ENCODE measurements at regions not wholly inside any gene's neighbourhood (a gene's known extent, or its start where the extent isn't known, plus 50 kb on each side); places are given as distances from the start of the nearest gene placed in this dataset.

DNA sequence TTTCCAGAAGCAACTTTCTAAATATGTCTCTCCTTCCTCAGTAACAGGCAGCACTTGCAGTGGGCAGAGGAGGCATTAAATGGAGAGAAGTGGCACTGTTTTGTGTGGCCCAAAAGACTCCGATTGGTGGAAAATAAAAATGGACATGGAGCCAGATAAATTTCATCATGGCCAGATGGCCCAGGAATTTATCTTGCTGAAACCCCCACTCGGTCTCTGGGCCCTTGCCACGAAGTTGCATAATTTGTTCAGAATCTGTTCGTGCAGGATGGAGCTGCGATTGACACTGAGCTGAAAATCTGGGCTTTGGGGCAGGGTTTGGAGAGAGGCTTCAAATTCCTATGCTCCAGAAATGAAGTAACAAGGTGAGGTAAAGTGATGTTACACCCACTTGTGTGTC is 65.5 kb downstream of the C11orf91 start:
- H3K23ac ChIP-seq (ENCODE audit: low read length in 2 of 2): no peak overlapping the region
- no peak overlapping the region for H2BK12ac ChIP-seq (ENCODE audit: low read length in 2 of 2)
- H2BK120ac ChIP-seq (ENCODE audit: low read depth, low read length): no peak overlapping the region
- H2BK15ac ChIP-seq (ENCODE audit: low read depth, poor library complexity, severe bottlenecking): no peak overlapping the region
- no peak overlapping the region for H3K14ac ChIP-seq (ENCODE audit: low read length in 2 of 2)
- H3K27ac ChIP-seq (ENCODE audit: low read length, poor library complexity, severe bottlenecking): no peak overlapping the region
- peaks cover 0 to 44% of the 10 kb centered on the region in 2 experiments for H3K36me3 ChIP-seq (ENCODE audit: control insufficient read depth in 1 of 2, insufficient read depth in 2 of 2, low read depth in 1 of 2, low read length in 2 of 2)
- H2BK5ac ChIP-seq (ENCODE audit: low read depth, low read length, poor library complexity, severe bottlenecking): no peak overlapping the region
- H2AK5ac ChIP-seq (ENCODE audit: low read length, severe bottlenecking): no peak overlapping the region
- no peak overlapping the region for H4K8ac ChIP-seq (ENCODE audit: low read length)
- H2AFZ ChIP-seq (ENCODE audit: low read depth, low read length): no peak overlapping the region
- no peaks in the 10 kb centered on the region for H3K79me1 ChIP-seq (replicated peaks; ENCODE audit: low read length, poor library complexity, severe bottlenecking)
- no peak for DNase-seq
- no peak overlapping the region for H3K4ac ChIP-seq (ENCODE audit: low read depth in 1 of 2, low read length in 2 of 2)
- H3K4me2 ChIP-seq (ENCODE audit: low read length, poor library complexity, severe bottlenecking): no peak overlapping the region
- H3K27me3 ChIP-seq (ENCODE audit: control insufficient read depth in 1 of 2, insufficient read depth in 1 of 2, low read length in 2 of 2): no peaks in the 10 kb centered on the region
- no peak overlapping the region for H3K18ac ChIP-seq (ENCODE audit: low read depth in 1 of 2, low read length in 2 of 2)
- H3K4me3 ChIP-seq (ENCODE audit: insufficient read depth in 1 of 2, low read depth in 1 of 2, low read length in 2 of 2): no peak overlapping the region
- H4K91ac ChIP-seq (ENCODE audit: low read length): no peak overlapping the region
- peaks cover 7% of the 10 kb centered on the region for H3K4me1 ChIP-seq (ENCODE audit: control insufficient read depth, insufficient read depth, low read depth, low read length)
- no peak overlapping the region for H3K9ac ChIP-seq (ENCODE audit: low read length)
- no peaks in the 10 kb centered on the region for H3K9me3 ChIP-seq (ENCODE audit: control insufficient read depth, low read length)
- WGBS: 90% methylated on average over 5 of the region's 5 CpGs

DNA sequence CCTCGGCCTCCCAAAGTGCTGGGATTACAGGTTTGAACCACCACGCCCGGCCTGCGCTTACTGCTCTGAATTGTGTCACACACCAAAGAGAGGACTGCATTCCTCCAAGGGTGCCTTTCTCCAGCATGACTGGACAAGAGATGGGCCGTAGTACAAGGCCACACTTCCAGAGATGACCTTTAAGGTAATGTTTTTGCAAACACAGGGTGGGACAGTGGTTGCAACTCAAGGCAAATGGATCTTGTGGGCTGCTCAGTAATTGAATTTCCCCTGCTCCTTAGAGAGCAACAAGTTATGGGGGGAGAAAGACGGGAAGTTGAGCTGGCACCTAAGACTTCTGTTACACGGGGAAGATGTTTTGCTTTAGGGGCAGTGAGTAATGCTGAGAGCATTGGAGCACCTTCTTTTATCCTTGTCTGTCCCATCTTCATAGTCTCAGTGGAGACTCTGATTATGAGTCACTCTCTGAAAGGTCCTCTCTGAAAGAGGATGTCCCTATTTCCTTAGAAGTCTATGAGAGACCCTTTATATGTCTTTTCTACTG is 66.3 kb downstream of the C11orf91 start:
- Histone ChIP-seq H3K4me1 (ENCODE audit: control insufficient read depth, insufficient read depth, low read depth, low read length) (peaks cover 7% of the 10 kb centered on the region), H3K27ac (ENCODE audit: low read length, poor library complexity, severe bottlenecking) (no peak overlapping the region), H3K4me2 (ENCODE audit: low read length, poor library complexity, severe bottlenecking) (no peak overlapping the region), H3K4me3 (ENCODE audit: insufficient read depth in 1 of 2, low read depth in 1 of 2, low read length in 2 of 2) (no peak overlapping the region), H3K4ac (ENCODE audit: low read depth in 1 of 2, low read length in 2 of 2) (no peak overlapping the region), H3K9ac (ENCODE audit: low read length) (no peak overlapping the region), H3K14ac (ENCODE audit: low read length in 2 of 2) (no peak overlapping the region), H2BK12ac (ENCODE audit: low read length in 2 of 2) (no peak overlapping the region), H3K18ac (ENCODE audit: low read depth in 1 of 2, low read length in 2 of 2) (peak overlapping the region in 1 of 2 experiments; percentile 4), H2BK5ac (ENCODE audit: low read depth, low read length, poor library complexity, severe bottlenecking) (no peak overlapping the region), H2BK120ac (ENCODE audit: low read depth, low read length) (no peak overlapping the region), H3K9me3 (ENCODE audit: control insufficient read depth, low read length) (no peaks in the 10 kb centered on the region), H3K79me1 (replicated peaks; ENCODE audit: low read length, poor library complexity, severe bottlenecking) (no peaks in the 10 kb centered on the region), H2AFZ (ENCODE audit: low read depth, low read length) (no peak overlapping the region), H3K27me3 (ENCODE audit: control insufficient read depth in 1 of 2, insufficient read depth in 1 of 2, low read length in 2 of 2) (no peaks in the 10 kb centered on the region), H4K91ac (ENCODE audit: low read length) (no peak overlapping the region), H3K36me3 (ENCODE audit: control insufficient read depth in 1 of 2, insufficient read depth in 2 of 2, low read depth in 1 of 2, low read length in 2 of 2) (peaks cover 0 to 43% of the 10 kb centered on the region in 2 experiments), H2BK15ac (ENCODE audit: low read depth, poor library complexity, severe bottlenecking) (no peak overlapping the region), H4K8ac (ENCODE audit: low read length) (no peak overlapping the region), H2AK5ac (ENCODE audit: low read length, severe bottlenecking) (no peak overlapping the region), H3K23ac (ENCODE audit: low read length in 2 of 2) (no peak overlapping the region)
- peak; percentile 34 for DNase-seq
- 65% methylated on average over 7 of the region's 7 CpGs for WGBS

DNA sequence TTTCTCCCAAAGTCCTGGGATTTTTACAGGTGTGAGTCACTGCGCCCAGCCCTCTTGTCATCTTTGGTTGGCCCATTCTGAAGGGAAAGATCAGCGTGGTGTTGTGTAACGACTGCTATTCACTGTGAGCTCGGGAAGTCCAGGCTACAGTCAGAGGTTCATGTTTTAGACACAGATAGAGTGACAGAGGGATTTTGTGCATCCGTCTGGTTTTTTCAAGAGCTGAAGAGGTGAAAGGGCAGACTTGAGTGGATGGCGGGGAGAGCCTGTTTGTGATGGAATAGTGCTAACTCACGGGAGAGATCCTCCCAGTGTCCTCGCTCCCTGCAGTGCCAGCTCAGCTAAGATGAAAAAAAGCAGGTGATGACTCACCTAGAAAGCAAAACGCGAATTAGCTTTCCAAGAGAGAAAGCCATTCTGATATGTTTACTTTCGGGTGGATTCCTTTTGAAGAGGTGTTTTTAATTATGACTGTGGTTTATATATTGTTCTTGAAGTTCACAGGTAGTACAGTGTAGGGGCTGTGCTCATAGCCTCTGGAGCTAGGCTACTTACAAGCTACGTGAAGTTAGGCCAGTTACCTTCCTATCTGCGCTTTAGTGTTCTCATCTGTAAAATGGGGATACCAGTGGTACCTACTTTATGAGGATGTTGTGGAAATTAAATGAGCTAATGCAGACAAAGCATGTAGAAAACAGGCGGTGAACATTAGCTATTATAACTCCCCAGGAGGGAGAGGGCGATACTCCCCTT is 67.2 kb downstream of the C11orf91 start:
- Histone ChIP-seq H3K23ac (ENCODE audit: low read length in 2 of 2) (no peak overlapping the region), H3K27me3 (ENCODE audit: control insufficient read depth in 1 of 2, insufficient read depth in 1 of 2, low read length in 2 of 2) (no peaks in the 10 kb centered on the region), H3K4me1 (ENCODE audit: control insufficient read depth, insufficient read depth, low read depth, low read length) (peaks cover 7% of the 10 kb centered on the region), H3K18ac (ENCODE audit: low read depth in 1 of 2, low read length in 2 of 2) (no peak overlapping the region), H3K9ac (ENCODE audit: low read length) (no peak overlapping the region), H2AK5ac (ENCODE audit: low read length, severe bottlenecking) (peak overlapping the region; percentile 42), H3K14ac (ENCODE audit: low read length in 2 of 2) (no peak overlapping the region), H4K8ac (ENCODE audit: low read length) (no peak overlapping the region), H2AFZ (ENCODE audit: low read depth, low read length) (no peak overlapping the region), H2BK120ac (ENCODE audit: low read depth, low read length) (no peak overlapping the region), H4K91ac (ENCODE audit: low read length) (no peak overlapping the region), H2BK15ac (ENCODE audit: low read depth, poor library complexity, severe bottlenecking) (no peak overlapping the region), H2BK5ac (ENCODE audit: low read depth, low read length, poor library complexity, severe bottlenecking) (no peak overlapping the region), H2BK12ac (ENCODE audit: low read length in 2 of 2) (no peak overlapping the region), H3K4me2 (ENCODE audit: low read length, poor library complexity, severe bottlenecking) (peak overlapping the region; percentile 43), H3K4me3 (ENCODE audit: insufficient read depth in 1 of 2, low read depth in 1 of 2, low read length in 2 of 2) (no peak overlapping the region), H3K4ac (ENCODE audit: low read depth in 1 of 2, low read length in 2 of 2) (no peak overlapping the region), H3K27ac (ENCODE audit: low read length, poor library complexity, severe bottlenecking) (peak overlapping the region; percentile 20), H3K36me3 (ENCODE audit: control insufficient read depth in 1 of 2, insufficient read depth in 2 of 2, low read depth in 1 of 2, low read length in 2 of 2) (peaks cover 0 to 36% of the 10 kb centered on the region in 2 experiments), H3K79me1 (replicated peaks; ENCODE audit: low read length, poor library complexity, severe bottlenecking) (no peaks in the 10 kb centered on the region), H3K9me3 (ENCODE audit: control insufficient read depth, low read length) (no peaks in the 10 kb centered on the region)
- 52% methylated on average over 14 of the region's 15 CpGs for WGBS
- peak; percentile 75 for DNase-seq

DNA sequence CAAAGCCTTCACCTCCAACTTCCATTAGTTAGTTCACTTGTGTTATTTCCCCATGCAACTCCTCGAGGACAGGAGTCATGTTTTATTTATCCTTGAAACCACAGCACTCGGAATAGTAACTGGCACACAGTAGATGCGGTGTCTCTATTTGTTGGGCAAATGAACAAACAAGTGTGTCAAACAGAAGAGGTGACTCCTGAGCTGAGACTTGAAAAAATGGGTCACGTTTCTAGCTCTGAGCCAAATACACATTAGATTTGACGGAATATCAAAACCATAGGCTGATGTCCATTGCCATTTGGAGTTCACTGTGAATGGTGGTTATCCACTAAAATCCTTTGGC is 68.9 kb downstream of the C11orf91 start:
- Histone ChIP-seq H2BK120ac (ENCODE audit: low read depth, low read length) (no peak overlapping the region), H3K36me3 (ENCODE audit: control insufficient read depth in 1 of 2, insufficient read depth in 2 of 2, low read depth in 1 of 2, low read length in 2 of 2) (peaks cover 0 to 24% of the 10 kb centered on the region in 2 experiments), H4K8ac (ENCODE audit: low read length) (no peak overlapping the region), H2BK5ac (ENCODE audit: low read depth, low read length, poor library complexity, severe bottlenecking) (no peak overlapping the region), H3K23ac (ENCODE audit: low read length in 2 of 2) (no peak overlapping the region), H3K27ac (ENCODE audit: low read length, poor library complexity, severe bottlenecking) (no peak overlapping the region), H3K9ac (ENCODE audit: low read length) (no peak overlapping the region), H4K91ac (ENCODE audit: low read length) (no peak overlapping the region), H3K4ac (ENCODE audit: low read depth in 1 of 2, low read length in 2 of 2) (no peak overlapping the region), H2BK12ac (ENCODE audit: low read length in 2 of 2) (no peak overlapping the region), H3K27me3 (ENCODE audit: control insufficient read depth in 1 of 2, insufficient read depth in 1 of 2, low read length in 2 of 2) (no peaks in the 10 kb centered on the region), H2AK5ac (ENCODE audit: low read length, severe bottlenecking) (no peak overlapping the region), H3K4me1 (ENCODE audit: control insufficient read depth, insufficient read depth, low read depth, low read length) (peaks cover 7% of the 10 kb centered on the region), H3K4me2 (ENCODE audit: low read length, poor library complexity, severe bottlenecking) (no peak overlapping the region), H3K9me3 (ENCODE audit: control insufficient read depth, low read length) (no peaks in the 10 kb centered on the region), H3K14ac (ENCODE audit: low read length in 2 of 2) (no peak overlapping the region), H3K79me1 (replicated peaks; ENCODE audit: low read length, poor library complexity, severe bottlenecking) (no peaks in the 10 kb centered on the region), H2BK15ac (ENCODE audit: low read depth, poor library complexity, severe bottlenecking) (no peak overlapping the region), H3K18ac (ENCODE audit: low read depth in 1 of 2, low read length in 2 of 2) (no peak overlapping the region), H2AFZ (ENCODE audit: low read depth, low read length) (no peak overlapping the region), H3K4me3 (ENCODE audit: insufficient read depth in 1 of 2, low read depth in 1 of 2, low read length in 2 of 2) (no peak overlapping the region)
- whole genome bisulfite sequencing: 94% methylated on average over 5 of the region's 5 CpGs
- DNase-seq: no peak
